ENCODE measurements at regions not wholly inside any gene's neighbourhood (a gene's known extent, or its start where the extent isn't known, plus 50 kb on each side); places are given as distances from the start of the nearest gene placed in this dataset.

- TF ChIP-seq, protein P1, sequence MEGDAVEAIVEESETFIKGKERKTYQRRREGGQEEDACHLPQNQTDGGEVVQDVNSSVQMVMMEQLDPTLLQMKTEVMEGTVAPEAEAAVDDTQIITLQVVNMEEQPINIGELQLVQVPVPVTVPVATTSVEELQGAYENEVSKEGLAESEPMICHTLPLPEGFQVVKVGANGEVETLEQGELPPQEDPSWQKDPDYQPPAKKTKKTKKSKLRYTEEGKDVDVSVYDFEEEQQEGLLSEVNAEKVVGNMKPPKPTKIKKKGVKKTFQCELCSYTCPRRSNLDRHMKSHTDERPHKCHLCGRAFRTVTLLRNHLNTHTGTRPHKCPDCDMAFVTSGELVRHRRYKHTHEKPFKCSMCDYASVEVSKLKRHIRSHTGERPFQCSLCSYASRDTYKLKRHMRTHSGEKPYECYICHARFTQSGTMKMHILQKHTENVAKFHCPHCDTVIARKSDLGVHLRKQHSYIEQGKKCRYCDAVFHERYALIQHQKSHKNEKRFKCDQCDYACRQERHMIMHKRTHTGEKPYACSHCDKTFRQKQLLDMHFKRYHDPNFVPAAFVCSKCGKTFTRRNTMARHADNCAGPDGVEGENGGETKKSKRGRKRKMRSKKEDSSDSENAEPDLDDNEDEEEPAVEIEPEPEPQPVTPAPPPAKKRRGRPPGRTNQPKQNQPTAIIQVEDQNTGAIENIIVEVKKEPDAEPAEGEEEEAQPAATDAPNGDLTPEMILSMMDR (IDR thresholded peaks at IDR 0.05), result no peak
- no peak for TF ChIP-seq POLR2A (IDR thresholded peaks at IDR 0.05)
Observed at GRCh38 chr5:42989190-42989589, 50.9 kb downstream of the ANXA2R start.

All from thyroid gland (tissue), 4 donors.